Activated T-cell treated with anti-CD3 and anti-CD28 coated beads for 4 hours (primary cell): ENCODE measurements at regions not wholly inside any gene's neighbourhood (a gene's known extent, or its start where the extent isn't known, plus 50 kb on each side); places are given as distances from the start of the nearest gene placed in this dataset.
"Not testable (repeated sequence)": the region's sequence is repeated elsewhere in the genome, so short reads cannot be mapped to it uniquely, and the experiment has no call there.

Experiments used
- DNase-seq: peaks from one replicate; pipeline ENCODE4 v3.0.0-alpha.2; 2020

DNA sequence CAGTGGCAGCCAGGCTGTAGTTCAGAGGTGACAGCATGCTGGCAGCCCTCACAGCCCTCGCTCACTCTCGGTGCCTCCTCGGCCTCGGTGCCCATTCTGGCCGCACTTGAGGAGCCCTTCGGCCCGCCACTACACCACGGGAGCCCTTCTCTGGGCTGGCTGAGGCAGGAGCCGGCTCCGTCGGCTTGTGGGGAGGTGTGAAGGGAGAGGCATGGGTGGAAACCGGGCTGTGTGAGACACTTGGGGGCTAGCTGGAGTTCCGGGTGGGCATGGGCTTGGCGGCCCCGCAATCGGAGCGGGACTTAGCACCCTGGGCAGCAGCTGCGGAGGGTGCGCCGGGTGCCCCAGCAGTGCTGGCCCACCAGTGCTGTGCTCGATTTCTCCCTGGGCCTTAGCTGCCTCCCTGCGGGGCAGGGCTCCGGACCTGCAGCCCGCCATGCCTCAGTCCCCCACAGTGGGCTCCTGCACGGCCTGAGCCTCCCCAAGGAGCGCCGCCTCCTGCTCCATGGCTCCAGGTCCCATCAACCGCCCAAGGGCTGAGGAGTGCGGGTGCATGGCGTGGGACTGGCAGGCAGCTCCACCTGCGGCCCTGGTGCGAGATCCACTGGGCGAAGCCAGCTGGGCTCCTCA, 396.8 kb downstream of the FAM72C start:
- DNase-seq, result no peak

GRCh38 chr1:143572661-143573060, 399.1 kb downstream of the FAM72C start:
- DNase-seq, result not testable (repeated sequence)

DNA sequence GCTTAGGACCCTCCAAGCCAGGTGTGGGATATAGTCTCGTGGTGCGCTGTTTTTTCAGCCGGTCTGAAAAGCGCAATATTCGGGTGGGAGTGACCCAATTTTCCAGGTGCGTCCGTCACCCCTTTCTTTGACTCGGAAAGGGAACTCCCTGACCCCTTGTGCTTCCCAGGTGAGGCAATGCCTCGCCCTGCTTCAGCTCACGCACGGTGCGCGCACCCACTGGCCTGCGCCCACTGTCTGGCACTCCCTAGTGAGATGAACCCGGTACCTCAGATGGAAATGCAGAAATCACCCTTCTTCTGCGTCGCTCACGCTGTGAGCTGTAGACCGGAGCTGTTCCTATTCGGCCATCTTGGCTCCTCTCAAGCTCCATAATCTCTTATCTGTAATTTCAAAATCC, 408.0 kb downstream of the FAM72C start:
- not testable (repeated sequence) for DNase-seq

DNA sequence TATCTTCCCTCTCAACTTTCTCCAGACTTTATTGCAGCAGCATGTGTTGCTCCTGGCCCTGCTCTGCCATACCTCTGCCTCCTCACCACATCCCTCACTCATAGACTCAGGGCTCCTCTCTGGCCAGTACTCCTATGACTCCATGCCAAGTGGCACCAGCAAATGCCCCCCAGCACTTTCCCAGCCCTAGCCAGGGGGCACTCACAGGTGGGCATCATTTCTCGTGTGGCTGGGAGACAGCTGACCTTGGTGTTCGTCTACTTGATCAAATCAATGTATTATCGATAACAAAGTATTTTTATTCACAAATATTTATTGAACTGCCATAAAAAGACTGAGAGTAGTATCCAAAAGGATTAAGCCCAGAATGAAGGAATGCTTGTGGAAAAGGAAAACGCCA, 418.2 kb downstream of the FAM72C start:
- DNase-seq, result no peak

- not testable (repeated sequence) for DNase-seq
Measured at GRCh38 chr1:143504703-143505102, 467.1 kb downstream of the FAM72C start.

- not testable (repeated sequence) for DNase-seq
Measured at GRCh38 chr1:143504080-143504479, 467.7 kb downstream of the FAM72C start.

- not testable (repeated sequence) for DNase-seq
Measured at GRCh38 chr1:143503048-143503447, 468.7 kb downstream of the FAM72C start.

GRCh38 chr1:143502038-143502437, 469.7 kb downstream of the FAM72C start:
- not testable (repeated sequence) for DNase-seq

GRCh38 chr1:143498059-143498749, 473.6 kb downstream of the FAM72C start:
- DNase-seq, result not testable (repeated sequence)

GRCh38 chr1:143497374-143497747, 474.4 kb downstream of the FAM72C start:
- no peak for DNase-seq

- not testable (repeated sequence) for DNase-seq
Measured at GRCh38 chr1:143496526-143497373, 475.0 kb downstream of the FAM72C start.
